C4-2B (cell line): ENCODE measurements at regions not wholly inside any gene's neighbourhood (a gene's known extent, or its start where the extent isn't known, plus 50 kb on each side); places are given as distances from the start of the nearest gene placed in this dataset.

ENCODE experiments used
- H3K27ac ChIP-seq: fragments of 450-650 bp; 2 replicates; pipeline ENCODE4 v1.5.1; 2017
- CTCF ChIP-seq: fragments of 450-650 bp; conservative IDR thresholded peaks from 2 replicates; pipeline ENCODE4 v1.5.1; 2017; ENCODE audit warnings: mild to moderate bottlenecking
- ZFX ChIP-seq: fragments of 450-650 bp; IDR thresholded peaks from 2 replicates; pipeline ENCODE4 v1.6.1; 2017

GRCh38 chr10:91163869-91164474, 56.5 kb upstream of the PCGF5 start:
- TF ChIP-seq CTCF = no peak
- no peak for TF ChIP-seq ZFX
- H3K27ac ChIP-seq = peak overlapping the region; percentile 42; the same call in 1 of the 2 replicates

GRCh38 chr10:91164520-91165065, 55.9 kb upstream of the PCGF5 start:
- H3K27ac ChIP-seq = no peak overlapping the region
- TF ChIP-seq ZFX (no peak), CTCF (no peak)

GRCh38 chr10:91167406-91167805, 53.1 kb upstream of the PCGF5 start:
- TF ChIP-seq CTCF = no peak
- TF ChIP-seq ZFX = no peak
- H3K27ac ChIP-seq = no peak overlapping the region

GRCh38 chr10:91170418-91170817, 50.0 kb upstream of the PCGF5 start:
- H3K27ac ChIP-seq = no peak overlapping the region
- TF ChIP-seq ZFX (no peak), CTCF (no peak)
